Sigmoid colon (tissue), 6 donors: ENCODE measurements at regions not wholly inside any gene's neighbourhood (a gene's known extent, or its start where the extent isn't known, plus 50 kb on each side); places are given as distances from the start of the nearest gene placed in this dataset.

Experiments used
- DNase-seq: peaks from one replicate; pipeline ENCODE4 v3.0.0-alpha.2; 2019
- H3K27ac ChIP-seq, 4 donors: fragments of 200-600 bp; sonication (generic); one replicate each; pipeline ENCODE4 v1.5.1; 2016 to 2019; ENCODE audit warnings: mild to moderate bottlenecking in 1 of 4
- H3K27me3 ChIP-seq, 3 donors: fragments of 200-600 bp; sonication (generic); one replicate each; pipeline ENCODE4 v1.5.1; 2019; ENCODE audit warnings: mild to moderate bottlenecking in 1 of 3
- H3K36me3 ChIP-seq, 4 donors: fragments of 200-600 bp; sonication (generic); one replicate each; pipeline ENCODE4 v1.5.1; 2016 to 2019
- H3K4me1 ChIP-seq, 4 donors: fragments of 200-600 bp; sonication (generic); one replicate each; pipeline ENCODE4 v1.5.1; 2017 to 2019
- H3K4me3 ChIP-seq, 4 donors: fragments of 200-600 bp; sonication (generic); one replicate each; pipeline ENCODE4 v1.5.1; 2017 to 2019; ENCODE audit warnings: mild to moderate bottlenecking in 2 of 4, moderate library complexity in 1 of 4
- H3K9me3 ChIP-seq, 4 donors: fragments of 200-600 bp in 3 of 4; sonication (generic) in 3 of 4; one replicate each; pipeline versions ENCODE4 v1.5.1 to v1.6.1; 2013 to 2019
- CTCF ChIP-seq, 4 experiments: fragments of 450-650 bp in 3 of 4; fragments of 200-600 bp in 1 of 4; IDR thresholded peaks; one replicate each; pipeline ENCODE4 v1.5.1; 2016 to 2019; ENCODE audit warnings: antibody characterized with exemption in 4 of 4, mild to moderate bottlenecking in 3 of 4, moderate library complexity in 2 of 4
- EP300 ChIP-seq, 4 donors: sonication (generic); formaldehyde crosslinking; IDR thresholded peaks; one replicate each; pipeline ENCODE4 v1.6.1; 2017; ENCODE audit warnings: antibody characterized with exemption in 4 of 4
- POLR2A ChIP-seq, 2 donors: fragments of 450-650 bp; IDR thresholded peaks; one replicate each; pipeline ENCODE4 v1.6.1; 2016; ENCODE audit warnings: antibody characterized with exemption in 2 of 2, mild to moderate bottlenecking in 2 of 2, moderate library complexity in 2 of 2
- POLR2AphosphoS5 ChIP-seq, 4 donors: sonication (generic); formaldehyde crosslinking; IDR thresholded peaks; one replicate each; pipeline ENCODE4 v1.6.1; 2017; ENCODE audit warnings: antibody characterized with exemption in 4 of 4
- WGBS, 2 donors: extraction: QIAGEN DNeasy Blood & Tissue Kit; methylation state at CpG; one replicate each; pipeline ENCODE4 v1.1.7; 2013; 5-methylcytosine and 5-hydroxymethylcytosine counted together
- intact Hi-C: fragments of 100-400 bp; cut with DNase I; formaldehyde crosslinking; loops from one replicate; pipeline ENCODE4 v1.15.1; 2023
- donor health status: healthy with polysubstance abuse.
- donor health status: healthy.

GRCh38 chr5:82931110-82931509 lies 146.1 kb downstream of the TMEM167A start:
- no peak for DNase-seq
- Histone ChIP-seq H3K27me3 (no peaks in the 10 kb centered on the region), H3K4me1 (no peaks in the 10 kb centered on the region), H3K4me3 (no peak overlapping the region), H3K27ac (no peak overlapping the region), H3K36me3 (no peaks in the 10 kb centered on the region), H3K9me3 (no peaks in the 10 kb centered on the region)
- WGBS, 2 donors, result 78 to 79% methylated on average over 3 of the region's 3 CpGs
- intact Hi-C loops, result no loop called here
- TF ChIP-seq POLR2A (IDR thresholded peaks at IDR 0.05) (no peak), POLR2AphosphoS5 (IDR thresholded peaks at IDR 0.05) (no peak), CTCF (IDR thresholded peaks at IDR 0.05) (no peak), EP300 (IDR thresholded peaks at IDR 0.05) (no peak)

- H3K4me1 ChIP-seq, result no peaks in the 10 kb centered on the region
- no peaks in the 10 kb centered on the region for H3K36me3 ChIP-seq
- WGBS, 2 donors, result 70 to 74% methylated on average over 3 of the region's 3 CpGs
- no peaks in the 10 kb centered on the region for H3K9me3 ChIP-seq
- TF ChIP-seq CTCF (IDR thresholded peaks at IDR 0.05) (no peak), POLR2A (IDR thresholded peaks at IDR 0.05) (no peak)
- H3K4me3 ChIP-seq, result no peak overlapping the region
- H3K27ac ChIP-seq, result no peak overlapping the region
- intact Hi-C loops, result no loop called here
- DNase-seq, result no peak
- no peaks in the 10 kb centered on the region for H3K27me3 ChIP-seq
These were observed 152.2 kb downstream of the TMEM167A start for GRCh38 chr5:82925061-82925411.

- intact Hi-C loops, result no loop called here
- H3K36me3 ChIP-seq, result no peaks in the 10 kb centered on the region
- H3K27ac ChIP-seq, result no peak overlapping the region
- no peak for DNase-seq
- TF ChIP-seq POLR2A (IDR thresholded peaks at IDR 0.05) (no peak), POLR2AphosphoS5 (IDR thresholded peaks at IDR 0.05) (no peak), CTCF (IDR thresholded peaks at IDR 0.05) (no peak)
- no peaks in the 10 kb centered on the region for H3K4me1 ChIP-seq
- H3K27me3 ChIP-seq, result no peaks in the 10 kb centered on the region
- no peaks in the 10 kb centered on the region for H3K9me3 ChIP-seq
- no peak overlapping the region for H3K4me3 ChIP-seq
- WGBS, 2 donors, result 45 to 57% methylated on average over 5 of the region's 5 CpGs
These were observed 152.8 kb downstream of the TMEM167A start for GRCh38 chr5:82924226-82925060.

- intact Hi-C loops, result no loop called here
- Histone ChIP-seq H3K36me3 (no peaks in the 10 kb centered on the region), H3K4me1 (no peaks in the 10 kb centered on the region), H3K9me3 (no peaks in the 10 kb centered on the region), H3K27me3 (no peaks in the 10 kb centered on the region), H3K27ac (no peak overlapping the region), H3K4me3 (no peak overlapping the region)
- TF ChIP-seq POLR2AphosphoS5 (IDR thresholded peaks at IDR 0.05) (no peak), EP300 (IDR thresholded peaks at IDR 0.05) (no peak), CTCF (IDR thresholded peaks at IDR 0.05) (no peak), POLR2A (IDR thresholded peaks at IDR 0.05) (no peak)
- DNase-seq, result no peak
- WGBS, 2 donors, result 76 to 84% methylated on average over 10 of the region's 10 CpGs
These were observed 155.0 kb downstream of the TMEM167A start for GRCh38 chr5:82922086-82922734.
